ENCODE measurements at regions not wholly inside any gene's neighbourhood (a gene's known extent, or its start where the extent isn't known, plus 50 kb on each side); places are given as distances from the start of the nearest gene placed in this dataset.
"Not testable (repeated sequence)": the region's sequence is repeated elsewhere in the genome, so short reads cannot be mapped to it uniquely, and the experiment has no call there.

GRCh38 chr1:30010506-30011106, 712.8 kb downstream of the MATN1 start:
- DNase-seq: no peak

GRCh38 chr1:30009720-30010119, 713.7 kb downstream of the MATN1 start:
- DNase-seq: no peak

GRCh38 chr1:30008998-30009657, 714.3 kb downstream of the MATN1 start:
- no peak for DNase-seq

GRCh38 chr1:30008372-30008997, 714.9 kb downstream of the MATN1 start:
- no peak for DNase-seq

GRCh38 chr1:30005972-30006619, 717.3 kb downstream of the MATN1 start:
- DNase-seq: no peak

- no peak for DNase-seq
Observed at GRCh38 chr1:30001732-30002039, 721.7 kb downstream of the MATN1 start.

GRCh38 chr1:30001011-30001731, 722.2 kb downstream of the MATN1 start:
- no peak for DNase-seq

- DNase-seq: no peak
Observed at GRCh38 chr1:30000266-30000665, 723.1 kb downstream of the MATN1 start.

- no peak for DNase-seq
Observed at GRCh38 chr1:29999595-29999994, 723.8 kb downstream of the MATN1 start.

- DNase-seq: no peak
Observed at GRCh38 chr1:29998686-29999085, 724.7 kb downstream of the MATN1 start.

- not testable (repeated sequence) for DNase-seq
Observed at GRCh38 chr1:29997818-29998217, 725.6 kb downstream of the MATN1 start.

GRCh38 chr1:29993950-29994349, 729.4 kb downstream of the MATN1 start:
- no peak for DNase-seq

- DNase-seq: no peak
Observed at GRCh38 chr1:29991815-29992214, 731.6 kb downstream of the MATN1 start.

- DNase-seq: no peak
Observed at GRCh38 chr1:29991025-29991424, 732.4 kb downstream of the MATN1 start.

GRCh38 chr1:29990304-29990703, 733.1 kb downstream of the MATN1 start:
- DNase-seq: no peak

- DNase-seq: no peak
Observed at GRCh38 chr1:29986986-29987385, 736.4 kb downstream of the MATN1 start.

- no peak for DNase-seq
Observed at GRCh38 chr1:29985606-29985945, 737.8 kb downstream of the MATN1 start.

- no peak for DNase-seq
Observed at GRCh38 chr1:29984862-29985605, 738.4 kb downstream of the MATN1 start.

- no peak for DNase-seq
Observed at GRCh38 chr1:29984166-29984861, 739.1 kb downstream of the MATN1 start.

- no peak for DNase-seq
Observed at GRCh38 chr1:29983321-29983720, 740.1 kb downstream of the MATN1 start.

GRCh38 chr1:29981586-29982239, 741.7 kb downstream of the MATN1 start:
- DNase-seq: no peak

GRCh38 chr1:29977550-29977949, 741.2 kb downstream of the PTPRU start:
- no peak for DNase-seq

Measured in activated T-cell treated with anti-CD3 and anti-CD28 coated beads, Interleukin-2, amount 50 U/mL, for 1 hour (primary cell).